Pancreas (tissue), 10 donors: ENCODE measurements at regions not wholly inside any gene's neighbourhood (a gene's known extent, or its start where the extent isn't known, plus 50 kb on each side); places are given as distances from the start of the nearest gene placed in this dataset.

Source experiments
- ATAC-seq, 4 donors: fragments of 200-7000 bp; cut with Tn5 transposase; one replicate each; pipeline versions ENCODE4 v1.8.0 to v1.9.1; 2020; ENCODE audit warnings: mild to moderate bottlenecking in 4 of 4, moderate library complexity in 4 of 4
- DNase-seq, 6 donors: peaks; one replicate each; pipeline ENCODE4 v3.0.0-alpha.2; 2020
- FAIRE-seq: peaks from 2 replicates; lab custom pipeline; 2012; peaks lifted over from hg19 to GRCh38; lab: Jason Lieb, UNC
- H3K27ac ChIP-seq, 4 donors: fragments of 200-600 bp; sonication (generic); 1 replicate in 3 of 4; 2 replicates in 1 of 4; pipeline versions ENCODE4 v1.5.0 to v1.8.0; 2020
- H3K27me3 ChIP-seq, 4 donors: fragments of 200-600 bp; one replicate each; pipeline ENCODE4 v1.8.0; 2021
- H3K36me3 ChIP-seq, 3 donors: fragments of 200-600 bp; sonication (generic) in 1 of 3; one replicate each; pipeline versions ENCODE4 v1.5.0 to v1.8.0; 2020 to 2021
- H3K4me1 ChIP-seq, 3 donors: fragments of 200-600 bp; one replicate each; pipeline ENCODE4 v1.8.0; 2021
- H3K4me3 ChIP-seq, 4 donors: fragments of 200-600 bp; sonication (generic) in 2 of 4; one replicate each; pipeline versions ENCODE4 v1.5.0 to v1.8.0; 2020 to 2021
- H3K9me3 ChIP-seq, 4 donors: fragments of 200-600 bp; one replicate each; pipeline ENCODE4 v1.8.0; 2021
- WGBS, 2 donors: extraction: QIAGEN DNeasy Blood & Tissue Kit; methylation state at CpG; one replicate each; pipeline ENCODE4 v1.1.7; 2013; 5-methylcytosine and 5-hydroxymethylcytosine counted together
- intact Hi-C, 3 donors: fragments of 100-400 bp; cut with DNase I; formaldehyde crosslinking; loops; one replicate each; pipeline versions ENCODE4 v1.11.1 to v1.14.2; 2022
- TF ChIP-seq, protein P1 (sequence below), 4 donors: fragments of 200-600 bp; sonication (generic) in 3 of 4; IDR thresholded peaks; one replicate each; pipeline versions ENCODE4 v1.5.0 to v1.8.0; 2021; ENCODE audit warnings: antibody characterized with exemption in 4 of 4
- donor health status: healthy with polysubstance abuse.
- donor health status: DM: no; HTN: no; CAD: no; lungs with moderate emphysema.
- donor health status: DM: no; HTN: no; CAD: no.
- donor health status: control.
- donor health status: control.
- donor health status: Bipolar disorder and iron deficiency.
- donor health status: DM: yes; HTN: yes; CAD: no.
- donor health status: DM: no; HTN: no; CAD: no.
- donor health status: DM: no; HTN: no; CAD: no.
- donor health status: DM: yes; HTN: yes; CAD: no.

DNA sequence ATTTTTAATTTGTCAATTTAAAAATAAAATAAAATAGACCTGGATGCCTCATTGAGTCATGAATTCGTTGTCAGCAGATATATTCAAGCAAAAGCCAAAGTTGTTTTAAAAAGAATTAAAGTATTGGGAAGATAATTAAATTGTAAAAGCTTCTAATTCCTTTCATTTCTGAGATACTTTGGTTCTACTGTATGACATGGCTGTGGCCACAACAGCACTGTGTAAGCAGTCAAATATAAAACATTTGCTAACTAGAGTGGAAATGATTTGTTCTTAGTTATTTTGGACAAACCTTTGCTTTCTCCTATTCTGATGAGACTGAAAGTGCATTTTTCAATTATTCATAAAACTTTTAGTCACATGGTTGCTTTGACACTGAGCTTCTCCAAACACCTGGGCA lies 143.6 kb upstream of the FAM13C start:
- FAIRE-seq (no peak), DNase-seq (no peak), ATAC-seq (no peak)
- TF ChIP-seq, protein P1, sequence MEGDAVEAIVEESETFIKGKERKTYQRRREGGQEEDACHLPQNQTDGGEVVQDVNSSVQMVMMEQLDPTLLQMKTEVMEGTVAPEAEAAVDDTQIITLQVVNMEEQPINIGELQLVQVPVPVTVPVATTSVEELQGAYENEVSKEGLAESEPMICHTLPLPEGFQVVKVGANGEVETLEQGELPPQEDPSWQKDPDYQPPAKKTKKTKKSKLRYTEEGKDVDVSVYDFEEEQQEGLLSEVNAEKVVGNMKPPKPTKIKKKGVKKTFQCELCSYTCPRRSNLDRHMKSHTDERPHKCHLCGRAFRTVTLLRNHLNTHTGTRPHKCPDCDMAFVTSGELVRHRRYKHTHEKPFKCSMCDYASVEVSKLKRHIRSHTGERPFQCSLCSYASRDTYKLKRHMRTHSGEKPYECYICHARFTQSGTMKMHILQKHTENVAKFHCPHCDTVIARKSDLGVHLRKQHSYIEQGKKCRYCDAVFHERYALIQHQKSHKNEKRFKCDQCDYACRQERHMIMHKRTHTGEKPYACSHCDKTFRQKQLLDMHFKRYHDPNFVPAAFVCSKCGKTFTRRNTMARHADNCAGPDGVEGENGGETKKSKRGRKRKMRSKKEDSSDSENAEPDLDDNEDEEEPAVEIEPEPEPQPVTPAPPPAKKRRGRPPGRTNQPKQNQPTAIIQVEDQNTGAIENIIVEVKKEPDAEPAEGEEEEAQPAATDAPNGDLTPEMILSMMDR (IDR thresholded peaks at IDR 0.05): no peak
- Histone ChIP-seq H3K36me3 (no peaks in the 10 kb centered on the region), H3K27me3 (no peaks in the 10 kb centered on the region), H3K4me1 (no peaks in the 10 kb centered on the region), H3K27ac (no peak overlapping the region), H3K9me3 (no peaks in the 10 kb centered on the region), H3K4me3 (no peak overlapping the region)
- intact Hi-C loops: no loop called here
- 40 to 42% methylated on average over 1 of the region's 1 CpG for WGBS, 2 donors

DNA sequence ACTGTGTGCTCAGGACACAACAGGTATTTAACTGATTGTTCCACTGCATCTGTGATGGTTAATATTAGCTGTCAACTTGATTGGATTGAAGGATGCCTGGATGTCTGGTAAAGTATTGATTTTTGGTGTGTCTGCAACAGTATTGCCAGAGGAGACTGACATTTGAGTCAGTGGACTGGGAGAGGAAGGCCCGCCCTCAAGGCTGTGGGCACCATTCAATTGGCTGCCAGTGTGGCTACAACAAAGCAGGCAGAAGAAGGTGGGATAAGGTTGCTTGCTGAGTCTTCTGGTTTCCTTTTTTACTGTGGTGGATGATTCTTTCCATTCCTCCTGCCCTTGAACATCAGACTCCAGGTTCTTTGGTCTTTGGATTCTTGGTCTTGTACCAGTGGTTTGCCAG lies 137.1 kb upstream of the FAM13C start:
- Histone ChIP-seq H3K36me3 (no peaks in the 10 kb centered on the region), H3K4me3 (no peak overlapping the region), H3K4me1 (no peaks in the 10 kb centered on the region), H3K27ac (no peak overlapping the region), H3K9me3 (no peaks in the 10 kb centered on the region), H3K27me3 (no peaks in the 10 kb centered on the region)
- FAIRE-seq: no peak
- 80 to 100% methylated on average over 1 of the region's 1 CpG for WGBS, 2 donors
- intact Hi-C loops: no loop called here
- TF ChIP-seq, protein P1 (IDR thresholded peaks at IDR 0.05): no peak
- DNase-seq: no peak
- no peak for ATAC-seq

DNA sequence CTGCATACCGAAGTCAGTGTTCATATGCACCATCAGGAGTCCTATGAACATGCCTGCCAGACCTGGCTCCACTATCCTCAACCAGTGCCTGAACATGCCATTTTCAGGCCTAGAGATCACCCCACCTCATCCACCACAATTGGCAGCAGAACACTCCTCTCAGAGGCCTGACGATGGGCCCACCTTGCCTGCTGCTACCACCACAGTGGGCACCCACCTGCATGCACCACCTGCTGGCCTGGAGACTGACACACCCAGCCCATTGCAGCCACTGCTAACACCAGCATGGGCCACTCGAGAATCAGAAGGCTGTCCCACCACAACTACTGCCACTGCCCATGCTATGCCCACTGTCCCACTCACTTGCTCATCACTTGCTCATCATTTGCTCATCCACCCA lies 130.7 kb upstream of the FAM13C start:
- intact Hi-C loops: no loop called here
- Histone ChIP-seq H3K27ac (no peak overlapping the region), H3K27me3 (no peaks in the 10 kb centered on the region), H3K36me3 (no peaks in the 10 kb centered on the region), H3K4me3 (no peak overlapping the region), H3K9me3 (no peaks in the 10 kb centered on the region), H3K4me1 (no peaks in the 10 kb centered on the region)
- 75 to 88% methylated on average over 3 of the region's 3 CpGs for WGBS, 2 donors
- no peak for DNase-seq
- no peak for FAIRE-seq
- ATAC-seq: no peak
- TF ChIP-seq, protein P1 (IDR thresholded peaks at IDR 0.05): no peak

DNA sequence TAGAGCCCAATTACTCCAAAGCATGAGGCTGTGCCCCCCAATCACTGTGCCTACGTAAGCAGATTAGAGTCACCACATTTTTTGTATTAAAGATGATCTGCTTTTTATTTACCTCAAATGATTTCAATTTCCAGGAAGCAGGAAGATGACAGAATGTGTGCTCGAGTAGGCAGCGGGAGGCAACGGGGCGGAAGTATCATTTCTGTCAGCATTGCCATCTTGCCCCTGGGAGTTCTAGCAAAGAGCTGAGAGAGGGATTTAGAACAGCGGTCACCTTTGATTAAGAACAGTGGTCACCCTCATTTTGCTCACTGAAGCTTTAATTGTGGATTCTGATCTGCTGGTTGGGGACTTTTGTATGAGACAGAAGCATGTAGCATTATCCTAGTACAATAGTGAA lies 117.1 kb upstream of the FAM13C start:
- Histone ChIP-seq H3K4me1 (no peaks in the 10 kb centered on the region), H3K27ac (no peak overlapping the region), H3K27me3 (no peaks in the 10 kb centered on the region), H3K9me3 (no peaks in the 10 kb centered on the region), H3K36me3 (no peaks in the 10 kb centered on the region), H3K4me3 (no peak overlapping the region)
- no peak for DNase-seq
- WGBS, 2 donors: 74 to 88% methylated on average over 6 of the region's 6 CpGs
- TF ChIP-seq, protein P1 (IDR thresholded peaks at IDR 0.05): no peak
- FAIRE-seq: no peak
- no peak for ATAC-seq
- intact Hi-C loops: no loop called here

DNA sequence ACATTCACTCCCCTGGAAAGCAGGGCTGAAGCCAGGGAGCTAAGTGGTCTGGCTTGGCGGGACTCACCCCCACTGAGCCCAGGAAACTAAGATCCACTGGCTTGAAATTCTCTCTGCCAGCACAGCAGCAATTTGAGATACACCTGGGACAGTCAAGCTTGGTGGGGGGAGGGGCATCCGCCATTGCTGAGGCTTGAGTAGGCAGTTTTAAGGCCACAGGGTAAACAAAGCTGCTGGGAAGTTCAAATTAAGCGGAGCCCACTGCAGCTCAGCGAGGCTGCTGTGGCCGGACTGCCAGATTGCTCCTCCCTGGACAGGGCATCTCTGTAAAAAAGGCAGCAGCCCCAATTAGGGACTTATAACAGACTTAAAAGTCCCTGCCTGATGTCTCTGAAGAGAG lies 108.2 kb upstream of the FAM13C start:
- Histone ChIP-seq H3K27me3 (no peaks in the 10 kb centered on the region), H3K4me1 (no peaks in the 10 kb centered on the region), H3K9me3 (no peaks in the 10 kb centered on the region), H3K27ac (no peak overlapping the region), H3K4me3 (no peak overlapping the region), H3K36me3 (no peaks in the 10 kb centered on the region)
- no peak for FAIRE-seq
- no peak for ATAC-seq
- TF ChIP-seq, protein P1 (IDR thresholded peaks at IDR 0.05): no peak
- intact Hi-C loops: no loop called here
- 46 to 56% methylated on average over 5 of the region's 5 CpGs for WGBS, 2 donors
- no peak for DNase-seq
